ENCODE measurements at regions not wholly inside any gene's neighbourhood (a gene's known extent, or its start where the extent isn't known, plus 50 kb on each side); places are given as distances from the start of the nearest gene placed in this dataset.
"Not testable (repeated sequence)": the region's sequence is repeated elsewhere in the genome, so short reads cannot be mapped to it uniquely, and the experiment has no call there.

DNA sequence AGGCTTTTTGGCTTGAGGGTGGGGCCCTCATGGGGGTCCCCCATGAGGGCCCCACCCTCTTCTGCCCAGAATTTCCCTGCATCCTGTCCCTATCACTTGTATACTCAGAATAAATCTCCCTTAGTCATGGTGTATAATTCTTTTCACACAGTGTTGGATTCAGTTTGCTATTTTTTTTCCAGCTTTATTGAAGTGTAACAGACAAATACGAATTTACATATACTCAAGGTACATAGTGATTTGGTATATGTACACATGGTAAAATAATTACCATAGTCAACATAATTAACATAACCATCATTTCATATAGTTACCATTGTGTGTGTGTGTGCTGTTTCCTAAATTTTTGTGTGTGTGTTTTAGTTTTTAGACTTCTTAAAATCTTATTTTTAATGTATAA is 289.4 kb downstream of the CNTNAP3B start:
- not testable (repeated sequence) for FAIRE-seq; DNase-seq (ENCODE audit: insufficient read length, low spot score)

DNA sequence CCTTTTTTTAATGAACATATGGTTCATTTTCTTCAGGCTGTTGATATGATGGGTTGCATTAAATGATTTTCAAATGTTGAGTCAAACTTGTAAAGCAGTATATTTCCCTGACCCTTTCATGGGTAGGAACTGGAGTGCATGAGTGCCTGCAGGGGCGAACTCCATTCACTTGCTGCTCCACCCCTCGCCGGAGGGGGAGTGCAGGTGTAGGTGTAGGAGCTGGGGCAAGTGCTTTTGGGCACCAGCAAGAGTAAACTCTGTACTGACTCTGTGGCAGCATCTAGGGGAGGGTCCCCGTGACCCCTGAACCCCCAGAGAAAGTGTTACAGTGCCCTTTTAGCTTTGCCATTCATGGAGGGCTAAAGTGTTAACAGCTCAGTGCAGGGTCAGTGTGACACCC is 290.3 kb downstream of the CNTNAP3B start:
- not testable (repeated sequence) for DNase-seq (ENCODE audit: insufficient read length, low spot score); FAIRE-seq

DNA sequence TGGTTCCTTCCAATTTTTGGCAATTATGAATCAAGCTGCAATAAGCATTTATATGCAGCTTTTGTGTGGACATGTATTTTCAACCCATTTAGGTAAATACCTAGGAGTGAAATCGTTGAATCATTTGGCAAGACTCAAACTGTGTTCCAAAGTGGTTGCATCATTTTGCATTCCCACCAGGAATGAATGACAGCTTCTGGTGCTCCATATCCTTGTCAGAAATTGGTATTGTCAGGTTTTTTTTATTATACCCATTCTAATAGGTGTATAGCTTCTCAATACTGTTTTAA is 290.7 kb downstream of the CNTNAP3B start:
- FAIRE-seq; DNase-seq (ENCODE audit: insufficient read length, low spot score): not testable (repeated sequence)

- FAIRE-seq; DNase-seq (ENCODE audit: insufficient read length, low spot score): not testable (repeated sequence)
Observed at GRCh38 chr9:41837684-41838561, 291.3 kb downstream of the CNTNAP3B start.

GRCh38 chr9:41833108-41833507 is 296.1 kb downstream of the CNTNAP3B start:
- not testable (repeated sequence) for FAIRE-seq; DNase-seq (ENCODE audit: insufficient read length, low spot score)

DNA sequence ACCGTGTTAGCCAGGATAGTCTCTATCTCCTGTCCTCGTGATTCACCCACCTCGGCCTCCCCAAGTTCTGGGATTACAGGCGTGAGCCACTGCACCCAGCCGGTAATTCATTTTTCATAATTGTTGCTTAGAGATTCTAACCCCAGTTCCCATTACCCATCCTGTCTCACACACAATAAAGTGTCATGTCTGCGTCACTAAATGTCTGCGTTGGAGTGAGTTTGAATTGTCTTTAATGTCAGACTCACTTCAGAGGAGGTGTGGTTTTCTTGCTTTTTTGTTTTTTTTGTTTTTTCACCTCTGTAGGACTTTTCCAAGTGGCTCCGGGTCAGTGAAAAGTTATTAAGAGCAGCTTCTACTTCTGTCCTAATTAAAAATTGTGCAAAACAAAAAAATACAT is 304.5 kb downstream of the CNTNAP3B start:
- DNase-seq (ENCODE audit: insufficient read length, low spot score); FAIRE-seq: not testable (repeated sequence)

GRCh38 chr9:41802706-41803105 is 326.5 kb downstream of the CNTNAP3B start:
- DNase-seq (ENCODE audit: insufficient read length, low spot score); FAIRE-seq: not testable (repeated sequence)

- not testable (repeated sequence) for DNase-seq (ENCODE audit: insufficient read length, low spot score); FAIRE-seq
Observed at GRCh38 chr9:41798684-41799083, 330.5 kb downstream of the CNTNAP3B start.

DNA sequence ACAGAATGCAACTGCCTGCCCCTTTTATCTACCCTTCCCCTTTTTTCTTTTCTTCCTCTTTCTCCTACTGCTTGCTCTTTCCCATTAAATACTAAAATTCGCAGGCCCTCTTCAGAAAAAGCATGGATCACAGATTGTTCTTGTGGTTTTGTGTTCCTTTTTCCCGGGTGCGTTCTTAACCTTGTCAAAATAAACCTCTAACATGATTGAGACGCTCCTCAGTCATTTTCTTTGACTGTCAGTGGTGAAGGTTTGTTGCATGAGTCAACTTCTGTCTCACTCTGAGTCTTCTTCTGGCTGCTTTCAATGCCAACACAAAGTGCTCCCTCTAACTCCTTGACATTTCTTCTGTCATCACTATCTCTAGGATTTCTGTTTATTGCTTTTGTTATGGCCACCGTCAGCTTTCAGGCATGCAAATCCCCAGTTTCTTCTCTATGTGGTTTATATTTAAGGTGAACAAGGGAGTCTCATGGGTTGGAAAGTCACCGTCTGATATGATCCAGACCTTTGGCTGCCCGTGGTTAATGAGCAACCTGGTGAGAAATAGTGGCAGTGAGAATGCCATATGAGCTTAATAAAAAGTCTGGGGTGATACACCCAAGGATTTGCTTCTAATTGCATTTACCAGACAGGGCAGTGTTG is 338.4 kb downstream of the CNTNAP3B start:
- DNase-seq (ENCODE audit: insufficient read length, low spot score); FAIRE-seq: not testable (repeated sequence)

DNA sequence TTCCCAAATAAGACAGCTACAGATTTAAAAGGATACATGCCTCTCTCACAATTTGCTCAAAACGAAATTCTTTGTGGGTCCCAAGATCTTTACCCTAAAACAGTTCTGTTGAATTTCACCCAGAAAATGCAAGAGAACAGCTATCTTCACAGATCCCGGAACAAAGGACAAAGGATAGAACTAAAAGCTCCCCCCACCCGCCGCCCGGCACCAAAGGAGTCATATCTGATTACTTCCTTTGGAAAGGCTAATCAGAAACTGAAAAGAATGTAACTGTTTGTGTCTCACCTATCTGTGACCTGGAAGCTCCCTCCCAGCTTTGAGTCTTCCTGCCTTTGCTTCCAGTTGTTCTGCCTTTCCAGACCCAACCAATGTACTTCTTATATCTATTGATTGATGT is 339.2 kb downstream of the CNTNAP3B start:
- not testable (repeated sequence) for FAIRE-seq; DNase-seq (ENCODE audit: insufficient read length, low spot score)

- not testable (repeated sequence) for DNase-seq (ENCODE audit: insufficient read length, low spot score); FAIRE-seq
Observed at GRCh38 chr9:41789387-41789786, 339.8 kb downstream of the CNTNAP3B start.

DNA sequence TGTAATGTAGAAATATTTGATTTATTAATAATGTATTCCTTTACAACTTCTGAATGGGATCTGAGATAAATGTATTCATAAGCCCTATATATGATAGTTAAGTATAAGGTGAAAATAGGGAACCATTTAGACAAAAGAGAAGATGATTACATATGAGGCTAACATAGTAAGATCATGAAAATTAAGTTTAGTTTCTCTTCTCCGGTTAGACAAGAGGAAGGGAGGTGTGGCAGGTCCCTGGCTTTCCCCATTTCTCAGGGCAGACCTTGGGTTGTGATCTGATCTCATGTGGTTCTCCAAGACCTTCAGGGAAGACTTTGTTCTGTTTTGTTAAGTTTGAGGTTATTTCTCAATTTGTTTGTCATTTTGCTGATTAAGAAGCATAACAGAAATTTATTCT is 341.3 kb downstream of the CNTNAP3B start:
- DNase-seq (ENCODE audit: insufficient read length, low spot score); FAIRE-seq: not testable (repeated sequence)

DNA sequence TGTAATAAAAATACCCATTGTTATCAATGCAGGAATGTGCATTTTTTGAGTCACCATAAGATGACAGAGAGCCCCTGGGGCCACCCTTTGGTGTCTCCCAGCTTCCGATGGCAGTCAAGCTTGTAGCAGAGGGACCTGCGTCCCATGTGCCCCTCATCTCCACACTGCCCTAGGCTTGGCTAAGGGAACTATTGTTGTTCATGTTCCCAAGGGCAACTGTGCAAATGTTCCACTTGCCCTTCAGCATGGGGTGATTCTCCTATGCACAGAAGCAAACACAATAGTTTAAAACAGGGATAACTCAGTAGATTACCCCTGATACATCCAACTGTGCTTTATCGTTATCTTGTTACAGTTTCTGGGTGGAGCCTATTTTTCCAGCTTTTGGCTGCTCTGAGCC is 342.0 kb downstream of the CNTNAP3B start:
- not testable (repeated sequence) for DNase-seq (ENCODE audit: insufficient read length, low spot score); FAIRE-seq

GRCh38 chr9:41784006-41784405 is 345.2 kb downstream of the CNTNAP3B start:
- not testable (repeated sequence) for DNase-seq (ENCODE audit: insufficient read length, low spot score); FAIRE-seq

GRCh38 chr9:41783070-41783810 is 346.0 kb downstream of the CNTNAP3B start:
- FAIRE-seq; DNase-seq (ENCODE audit: insufficient read length, low spot score): not testable (repeated sequence)

GRCh38 chr9:41781899-41782298 is 347.3 kb downstream of the CNTNAP3B start:
- not testable (repeated sequence) for FAIRE-seq; DNase-seq (ENCODE audit: insufficient read length, low spot score)

GRCh38 chr9:41779897-41780406 is 349.3 kb downstream of the CNTNAP3B start:
- FAIRE-seq; DNase-seq (ENCODE audit: insufficient read length, low spot score): not testable (repeated sequence)

- not testable (repeated sequence) for DNase-seq (ENCODE audit: insufficient read length, low spot score); FAIRE-seq
Observed at GRCh38 chr9:41779192-41779591, 350.0 kb downstream of the CNTNAP3B start.

DNA sequence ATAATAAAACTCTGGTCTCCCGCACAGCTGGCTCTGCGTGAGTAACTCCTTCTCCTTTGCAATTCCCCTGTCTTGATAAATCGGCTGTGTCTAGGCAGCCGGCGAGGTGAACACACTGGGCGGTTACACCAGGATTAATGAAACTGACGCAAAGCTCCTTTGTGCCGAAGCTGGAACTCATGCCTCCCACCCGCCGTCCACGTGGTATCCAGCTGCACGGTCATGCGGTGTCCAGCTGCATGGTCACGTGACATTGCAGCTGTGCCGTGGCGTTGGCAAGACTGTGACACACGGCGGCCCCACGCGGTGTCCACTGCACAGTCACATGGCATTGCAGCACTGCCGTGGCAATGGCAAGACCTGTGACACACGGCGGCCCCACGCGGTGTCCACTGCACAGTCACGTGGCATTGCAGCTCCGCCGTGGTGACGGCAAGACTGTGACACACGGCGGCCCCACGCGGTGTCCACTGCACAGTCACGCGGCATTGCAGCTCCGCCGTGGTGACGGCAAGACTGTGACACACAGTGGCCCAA is 350.6 kb downstream of the CNTNAP3B start:
- DNase-seq (ENCODE audit: insufficient read length, low spot score); FAIRE-seq: not testable (repeated sequence)

- FAIRE-seq, result not testable (repeated sequence)
Observed at GRCh38 chr9:41777536-41777935, 351.7 kb downstream of the CNTNAP3B start.

More at GRCh38 chr9:41777536-41777935, 351.7 kb downstream of the CNTNAP3B start:
- not testable (repeated sequence) for DNase-seq (ENCODE audit: insufficient read length, low spot score)

All from GM19239 (cell line).